ENCODE measurements at regions not wholly inside any gene's neighbourhood (a gene's known extent, or its start where the extent isn't known, plus 50 kb on each side); places are given as distances from the start of the nearest gene placed in this dataset.

GRCh38 chr4:137032222-137032621 lies 500.1 kb downstream of the PCDH18 start:
- Histone ChIP-seq H3K36me3 (no peaks in the 10 kb centered on the region), H3K4me3 (no peak overlapping the region), H3K9ac (ENCODE audit: low read depth in 2 of 2, low read length in 2 of 2) (no peak overlapping the region), H3K4me1 (no peaks in the 10 kb centered on the region), H3K9me3 (no peaks in the 10 kb centered on the region), H3K27me3 (no peaks in the 10 kb centered on the region), H3K27ac (no peak overlapping the region)
- no peak for TF ChIP-seq CTCF (IDR thresholded peaks at IDR 0.05)
- intact Hi-C loops (cut with DNase I) = no loop called here
- no peak for DNase-seq

DNA sequence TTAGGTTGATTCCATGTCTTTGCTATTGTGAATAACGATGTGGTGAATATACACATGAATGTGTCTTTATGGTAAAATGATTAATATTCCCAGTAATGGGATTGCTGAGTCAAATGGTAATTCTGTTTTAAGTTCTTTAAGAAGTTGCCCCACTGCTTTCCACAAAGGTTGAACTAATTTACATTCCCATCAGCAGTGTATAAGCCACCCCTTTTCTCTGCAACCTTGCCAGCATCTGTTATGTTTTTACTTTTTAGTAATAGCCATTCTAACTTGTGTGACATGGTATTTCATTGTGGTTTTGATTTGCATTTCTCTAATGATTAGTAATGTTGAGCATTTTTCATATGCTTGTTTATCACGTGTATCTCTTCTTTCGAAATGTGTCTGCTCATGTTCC lies 503.3 kb downstream of the PCDH18 start:
- Histone ChIP-seq H3K9me3 (no peaks in the 10 kb centered on the region), H3K9ac (ENCODE audit: low read depth in 2 of 2, low read length in 2 of 2) (no peak overlapping the region), H3K36me3 (no peaks in the 10 kb centered on the region), H3K27me3 (no peaks in the 10 kb centered on the region), H3K27ac (no peak overlapping the region), H3K4me1 (no peaks in the 10 kb centered on the region), H3K4me3 (no peak overlapping the region)
- no peak for DNase-seq
- TF ChIP-seq CTCF (IDR thresholded peaks at IDR 0.05) = no peak
- intact Hi-C loops (cut with DNase I) = no loop called here

DNA sequence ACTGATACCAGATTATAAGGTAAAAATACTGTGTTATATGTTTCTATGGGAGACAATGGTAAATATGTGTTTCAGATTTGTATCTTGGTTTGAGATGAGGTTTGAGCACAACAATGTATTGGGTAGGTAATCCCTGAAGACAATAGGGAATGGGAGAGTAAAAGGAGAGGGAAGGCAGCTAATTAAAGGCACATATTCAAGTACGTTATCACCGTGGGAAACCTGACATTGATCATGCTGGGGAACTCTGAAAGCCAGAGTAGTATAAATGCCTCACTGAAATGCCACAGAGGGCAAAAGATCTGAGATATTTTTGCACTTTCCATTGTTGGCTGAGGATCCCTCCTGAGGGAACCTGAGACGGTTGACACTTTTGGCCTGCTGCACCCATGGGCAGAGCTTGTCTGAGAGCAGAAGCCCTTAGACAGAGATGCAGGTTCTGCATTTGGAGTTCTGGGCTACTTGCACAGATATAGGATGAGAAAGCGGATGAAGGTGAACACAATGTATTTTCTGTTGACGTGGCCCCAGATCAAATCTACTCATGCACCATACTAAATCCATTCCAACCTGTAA lies 506.7 kb downstream of the PCDH18 start:
- H3K27ac ChIP-seq = no peak overlapping the region
- no peaks in the 10 kb centered on the region for H3K4me1 ChIP-seq
- DNase-seq = no peak
- no peaks in the 10 kb centered on the region for H3K9me3 ChIP-seq
- H3K36me3 ChIP-seq = no peaks in the 10 kb centered on the region
- no peak for TF ChIP-seq CTCF (IDR thresholded peaks at IDR 0.05)
- H3K4me3 ChIP-seq = no peak overlapping the region
- no peaks in the 10 kb centered on the region for H3K27me3 ChIP-seq
- intact Hi-C loops (cut with DNase I) = no loop called here
- no peak overlapping the region for H3K9ac ChIP-seq (ENCODE audit: low read depth in 2 of 2, low read length in 2 of 2)

DNA sequence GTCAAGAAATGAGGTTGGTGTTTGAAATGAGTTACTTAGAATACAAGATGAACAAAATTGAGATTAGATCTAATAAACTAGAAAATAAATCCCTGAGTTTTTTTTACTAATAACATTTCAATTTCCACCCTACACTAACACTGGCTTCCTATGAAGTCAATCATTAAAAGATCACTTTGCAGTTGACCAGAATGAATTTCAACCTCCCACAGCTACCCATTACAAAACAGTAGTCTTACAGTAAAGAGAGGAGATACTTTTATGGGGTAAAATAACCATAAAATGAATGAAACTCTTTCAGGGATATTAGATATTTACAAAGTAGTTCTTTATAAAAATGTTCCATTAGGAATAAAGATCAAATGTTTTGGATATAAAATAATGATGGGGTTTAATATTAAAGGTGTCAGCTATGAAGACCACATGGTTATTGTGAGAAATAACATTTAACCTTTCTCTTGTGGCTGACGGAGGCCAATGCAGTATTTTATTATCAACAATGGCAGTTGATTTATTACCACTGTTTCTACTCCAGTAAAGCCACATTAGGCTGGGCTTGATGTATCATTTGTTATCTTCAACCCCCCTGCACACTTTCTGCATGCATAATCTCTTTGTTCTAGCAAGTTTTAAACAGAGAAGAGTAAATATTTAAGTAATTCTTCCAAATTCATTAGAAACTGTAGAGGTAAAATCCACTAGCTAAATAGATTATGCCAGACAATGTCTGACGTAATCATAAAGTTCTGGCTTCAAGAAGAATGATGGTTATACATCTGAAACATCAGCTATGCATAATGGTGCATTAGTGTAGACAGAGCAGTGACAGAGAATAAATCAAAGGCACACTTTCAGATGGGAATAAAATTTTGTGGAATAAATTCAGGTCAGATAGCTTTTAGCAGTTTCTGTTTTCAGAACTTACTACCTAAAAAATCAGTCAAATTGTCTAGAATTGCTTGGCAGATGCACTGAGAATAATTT lies 516.6 kb downstream of the PCDH18 start:
- H3K4me3 ChIP-seq = no peak overlapping the region
- no peak for DNase-seq
- intact Hi-C loops (cut with DNase I) = no loop called here
- no peaks in the 10 kb centered on the region for H3K9me3 ChIP-seq
- H3K9ac ChIP-seq (ENCODE audit: low read depth in 2 of 2, low read length in 2 of 2) = no peak overlapping the region
- no peak overlapping the region for H3K27ac ChIP-seq
- no peaks in the 10 kb centered on the region for H3K4me1 ChIP-seq
- H3K27me3 ChIP-seq = no peaks in the 10 kb centered on the region
- no peak for TF ChIP-seq CTCF (IDR thresholded peaks at IDR 0.05)
- no peaks in the 10 kb centered on the region for H3K36me3 ChIP-seq

- no peaks in the 10 kb centered on the region for H3K27me3 ChIP-seq
- no peaks in the 10 kb centered on the region for H3K36me3 ChIP-seq
- intact Hi-C loops (cut with DNase I) = no loop called here
- DNase-seq = no peak
- no peak overlapping the region for H3K4me3 ChIP-seq
- H3K9ac ChIP-seq (ENCODE audit: low read depth in 2 of 2, low read length in 2 of 2) = no peak overlapping the region
- no peak for TF ChIP-seq CTCF (IDR thresholded peaks at IDR 0.05)
- H3K4me1 ChIP-seq = no peaks in the 10 kb centered on the region
- H3K27ac ChIP-seq = no peak overlapping the region
- H3K9me3 ChIP-seq = no peaks in the 10 kb centered on the region
These were observed 531.9 kb downstream of the PCDH18 start for GRCh38 chr4:137000432-137000831.

Measured in colonic mucosa (tissue), 4 donors.